GM12878 (cell line): ENCODE measurements at regions not wholly inside any gene's neighbourhood (a gene's known extent, or its start where the extent isn't known, plus 50 kb on each side); places are given as distances from the start of the nearest gene placed in this dataset.

ENCODE experiments used
- ATF7 ChIP-seq: fragments of 450-650 bp; IDR thresholded peaks from 2 replicates; pipeline ENCODE4 v1.6.1; 2016; ENCODE audit warnings: low read depth, mild to moderate bottlenecking
- BCLAF1 ChIP-seq: fragments of 450-650 bp; IDR thresholded peaks from 2 replicates; pipeline ENCODE4 v1.6.1; 2017; ENCODE audit warnings: antibody characterized with exemption, mild to moderate bottlenecking, moderate library complexity
- CEBPB ChIP-seq, 2 experiments: fragments of 150-350 bp in 1 of 2; IDR thresholded peaks; 2 replicates each; pipeline ENCODE4 v1.6.1; 2012 to 2014; ENCODE audit warnings: low read depth in 2 of 2, low read length in 2 of 2, borderline replicate concordance in 1 of 2, inconsistent platforms in 1 of 2
- CHD2 ChIP-seq: IDR thresholded peaks from 2 replicates; pipeline ENCODE4 v1.6.1; 2011; ENCODE audit warnings: low read depth, low read length, improper control_type of control experiment, borderline replicate concordance
- CREB1 ChIP-seq: IDR thresholded peaks from 2 replicates; pipeline ENCODE4 v1.6.1; 2012; ENCODE audit warnings: low read depth, mild to moderate bottlenecking, inconsistent platforms
- CREM ChIP-seq: IDR thresholded peaks from 2 replicates; pipeline ENCODE4 v1.6.1; 2014; ENCODE audit warnings: antibody characterized with exemption, low read depth
- CTCF ChIP-seq, 3 experiments: IDR thresholded peaks in 2 of 3; conservative IDR thresholded peaks in 1 of 3; 2 replicates each; pipeline ENCODE4 v1.5.1; 2011; ENCODE audit warnings: low read depth in 3 of 3, low read length in 3 of 3, mild to moderate bottlenecking in 3 of 3, control low read depth in 2 of 3, moderate library complexity in 2 of 3, inconsistent platforms in 1 of 3, mixed read lengths in 1 of 3; ENCODE audit not compliant: control insufficient read depth in 2 of 3, insufficient read depth in 1 of 3; ENCODE audit errors: extremely low read depth in 1 of 3
- E2F8 ChIP-seq: fragments of 450-650 bp; IDR thresholded peaks from 2 replicates; pipeline ENCODE4 v1.6.1; 2018; ENCODE audit warnings: mild to moderate bottlenecking, low read depth, moderate library complexity; ENCODE audit not compliant: partially characterized antibody
- EED ChIP-seq: sonication (generic); IDR thresholded peaks from 2 replicates; pipeline ENCODE4 v1.6.1; 2016; ENCODE audit warnings: antibody characterized with exemption, low read depth
- EGR1 ChIP-seq, 2 experiments: IDR thresholded peaks; 1 replicate in 1 of 2; 2 replicates in 1 of 2; pipeline ENCODE4 v1.6.1; 2011 to 2012; ENCODE audit warnings: low read depth in 2 of 2, low read length in 2 of 2, borderline replicate concordance in 1 of 2, mild to moderate bottlenecking in 1 of 2, moderate library complexity in 1 of 2
- FOS ChIP-seq: IDR thresholded peaks from 3 replicates; pipeline ENCODE4 v1.6.1; 2011; ENCODE audit warnings: borderline replicate concordance; ENCODE audit not compliant: insufficient read length; ENCODE audit errors: extremely low read depth
- IKZF2 ChIP-seq, 2 experiments: fragments of 450-650 bp; IDR thresholded peaks; 2 replicates each; pipeline ENCODE4 v1.6.1; 2017; ENCODE audit warnings: mild to moderate bottlenecking in 2 of 2, moderate library complexity in 2 of 2
- MAX ChIP-seq: IDR thresholded peaks from 2 replicates; pipeline ENCODE4 v1.6.1; 2012; ENCODE audit warnings: low read depth, low read length, improper control_type of control experiment
- MEF2A ChIP-seq: IDR thresholded peaks from 2 replicates; pipeline ENCODE4 v1.6.1; 2011; ENCODE audit warnings: low read depth, mild to moderate bottlenecking, low read length, moderate library complexity; ENCODE audit not compliant: insufficient read depth
- MYC ChIP-seq: IDR thresholded peaks from 2 replicates; pipeline ENCODE4 v1.6.1; 2011; ENCODE audit warnings: mild to moderate bottlenecking, low read length, moderate library complexity, inconsistent platforms; ENCODE audit not compliant: insufficient read depth, insufficient replicate concordance, insufficient read length, severe bottlenecking
- NBN ChIP-seq: fragments of 450-650 bp; IDR thresholded peaks from 2 replicates; pipeline ENCODE4 v1.6.1; 2016
- RAD21 ChIP-seq: IDR thresholded peaks from 2 replicates; pipeline ENCODE4 v1.6.1; 2011; ENCODE audit warnings: mild to moderate bottlenecking, low read depth, low read length, moderate library complexity; ENCODE audit not compliant: insufficient read depth
- SIX5 ChIP-seq: IDR thresholded peaks from 2 replicates; pipeline ENCODE4 v1.6.1; 2011; ENCODE audit warnings: mild to moderate bottlenecking, low read depth, low read length, moderate library complexity; ENCODE audit not compliant: severe bottlenecking
- USF2 ChIP-seq: IDR thresholded peaks from 2 replicates; pipeline ENCODE4 v1.6.1; 2011; ENCODE audit warnings: low read depth, low read length, improper control_type of control experiment, borderline replicate concordance
- ZBED1 ChIP-seq: IDR thresholded peaks from 2 replicates; pipeline ENCODE4 v1.6.1; 2016; ENCODE audit warnings: borderline replicate concordance
- ZSCAN29 ChIP-seq: fragments of 450-650 bp; IDR thresholded peaks from 2 replicates; pipeline ENCODE4 v1.6.1; 2017; ENCODE audit warnings: mild to moderate bottlenecking, moderate library complexity

- TF ChIP-seq BCLAF1 = no peak
- TF ChIP-seq MAX = peak; percentile 87; the same call in 1 of the 2 replicates
- peak; percentile 73 for TF ChIP-seq NBN
- no peak for TF ChIP-seq MYC
- peak; percentile 59; the same call in 1 of the 2 replicates for TF ChIP-seq EED
- no peak for TF ChIP-seq ZSCAN29
- TF ChIP-seq ZBED1 = peak; percentile 85; the same call in 1 of the 2 replicates
- TF ChIP-seq EGR1 (IDR thresholded peaks at IDR 0.05; ENCODE audit: borderline replicate concordance in 1 of 2, low read depth in 2 of 2, low read length in 2 of 2) = 0 out of 3 replicates have a peak, but pooled peaks of 1 of the 2 experiments have one; percentile 9
- TF ChIP-seq CEBPB (IDR thresholded peaks at IDR 0.05; ENCODE audit: borderline replicate concordance in 1 of 2, low read depth in 2 of 2, low read length in 2 of 2) = no peak; a peak in 1 of 4 replicates
- peak; percentile 75; the same call in 1 of the 2 replicates for TF ChIP-seq CHD2
- TF ChIP-seq CREM = peak; percentile 75; the same call in 1 of the 2 replicates
- TF ChIP-seq FOS = no peak
- no peak for TF ChIP-seq E2F8
- TF ChIP-seq MEF2A = no peak
- peak; percentile 50 to 83 (median 61); a peak in 5 of 6 replicates for TF ChIP-seq CTCF (IDR thresholded peaks at IDR 0.05 in 2 of 3, conservative IDR thresholded peaks at IDR 0.05 in 1 of 3; ENCODE audit: control insufficient read depth in 2 of 3, extremely low read depth in 1 of 3, insufficient read depth in 1 of 3, low read depth in 3 of 3, low read length in 3 of 3)
- peak; percentile 60 to 76 for TF ChIP-seq IKZF2 (IDR thresholded peaks at IDR 0.05)
- TF ChIP-seq USF2 = no peak
- TF ChIP-seq CREB1 = 0 out of 2 replicates have a peak, but pooled peaks have one; percentile 10
- TF ChIP-seq RAD21 = peak; percentile 80
- no peak for TF ChIP-seq SIX5
- peak; percentile 59 for TF ChIP-seq ATF7
These were observed 206.5 kb upstream of the STK26 start (continued) for GRCh38 chrX:131816551-131817136.
